Left cardiac atrium (tissue), 4 donors: ENCODE measurements at regions not wholly inside any gene's neighbourhood (a gene's known extent, or its start where the extent isn't known, plus 50 kb on each side); places are given as distances from the start of the nearest gene placed in this dataset.
A peak's percentile ranks its signal among the peaks of the same experiment; 100 is the strongest.

ENCODE experiments used
- ATAC-seq, 2 donors: fragments of 200-7000 bp; cut with Tn5 transposase; one replicate each; pipeline ENCODE4 v1.9.1; 2020; ENCODE audit warnings: mild to moderate bottlenecking in 2 of 2, moderate library complexity in 2 of 2
- DNase-seq: peaks from one replicate; pipeline ENCODE4 v3.0.0-alpha.2; 2020
- intact Hi-C, 2 donors: fragments of 100-400 bp; cut with DNase I; formaldehyde crosslinking; loops; one replicate each; pipeline versions ENCODE4 v1.14.1 to v1.15.1; 2022 to 2023
- donor health status: DM: no; HTN: yes; CAD: no.
- donor health status: DM: no; HTN: yes; CAD: no; lungs with severe emphysema.
- donor health status: DM: yes; HTN: yes; CAD: no.
- donor health status: Dilated cardiomyopathy.

DNA sequence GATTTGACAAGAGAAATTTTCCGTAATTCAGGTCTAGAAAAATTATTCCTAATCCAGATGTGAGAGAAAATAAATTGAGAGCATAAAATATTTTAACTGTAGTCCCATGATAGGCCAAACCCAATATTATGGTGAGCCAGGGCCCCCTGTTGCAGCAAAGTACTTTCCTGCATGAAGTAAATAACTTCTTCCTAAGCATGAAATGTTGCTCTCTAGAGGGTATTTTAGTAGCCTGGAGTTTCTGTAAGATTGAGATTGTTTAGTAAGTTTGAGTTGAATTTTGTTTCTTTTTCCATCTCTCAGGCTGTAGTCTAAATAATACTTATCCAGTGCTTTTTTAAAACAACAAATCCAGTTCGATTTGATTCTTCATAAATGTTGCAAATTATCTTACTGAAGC, 317.5 kb upstream of the MPDZ start:
- ATAC-seq, result no peak
- no peak for DNase-seq
- intact Hi-C loops, result no loop called here

DNA sequence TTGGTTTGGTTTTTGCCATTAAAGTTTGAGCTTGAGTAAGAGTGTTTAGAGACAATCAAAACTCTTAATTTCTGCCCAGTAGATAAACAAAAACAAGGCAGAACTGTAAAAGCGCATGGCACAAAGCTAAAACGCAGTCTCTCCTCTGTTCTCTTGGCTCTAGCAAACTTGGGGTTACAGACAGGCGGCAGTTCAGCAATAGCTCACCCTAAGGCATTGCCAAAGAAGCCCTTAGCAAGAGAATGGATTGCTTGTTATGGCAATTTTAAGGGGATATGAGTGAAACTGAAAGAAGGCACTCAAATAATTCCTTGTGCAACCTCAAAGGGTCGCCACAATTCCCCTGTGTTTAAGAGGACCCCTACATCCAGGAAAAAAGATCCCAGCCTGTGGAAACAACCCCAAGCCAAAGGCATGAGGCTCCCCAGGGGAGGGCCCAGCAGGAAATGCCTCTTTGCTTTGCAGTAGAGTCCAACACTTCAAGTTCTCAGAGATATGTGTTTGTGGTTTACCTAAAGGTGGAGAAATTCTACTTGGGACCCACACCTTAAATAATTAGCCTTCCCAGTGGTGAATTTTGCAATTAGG, 317.0 kb upstream of the MPDZ start:
- intact Hi-C loops, result no loop called here
- no peak for DNase-seq
- no peak for ATAC-seq

DNA sequence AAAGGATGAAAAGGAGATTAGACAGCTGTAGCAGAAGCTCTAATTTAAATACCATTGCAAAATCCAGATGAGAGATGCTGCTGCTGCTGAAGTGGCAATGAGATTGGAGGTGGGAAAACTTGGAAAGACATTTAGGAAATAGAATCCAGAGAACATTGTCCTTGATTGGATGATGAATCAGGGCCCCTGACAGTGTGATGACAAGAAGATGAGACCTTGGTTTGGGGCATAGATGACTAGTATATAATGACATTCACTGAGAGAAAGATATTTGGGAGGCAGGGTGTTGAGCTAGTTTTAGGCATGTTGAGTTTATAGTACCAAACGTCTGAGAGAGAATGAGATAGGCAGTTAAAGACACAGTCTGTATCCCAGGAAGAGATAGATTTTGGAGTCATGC, 311.5 kb upstream of the MPDZ start:
- intact Hi-C loops, result no loop called here
- DNase-seq (no peak), ATAC-seq (no peak)

DNA sequence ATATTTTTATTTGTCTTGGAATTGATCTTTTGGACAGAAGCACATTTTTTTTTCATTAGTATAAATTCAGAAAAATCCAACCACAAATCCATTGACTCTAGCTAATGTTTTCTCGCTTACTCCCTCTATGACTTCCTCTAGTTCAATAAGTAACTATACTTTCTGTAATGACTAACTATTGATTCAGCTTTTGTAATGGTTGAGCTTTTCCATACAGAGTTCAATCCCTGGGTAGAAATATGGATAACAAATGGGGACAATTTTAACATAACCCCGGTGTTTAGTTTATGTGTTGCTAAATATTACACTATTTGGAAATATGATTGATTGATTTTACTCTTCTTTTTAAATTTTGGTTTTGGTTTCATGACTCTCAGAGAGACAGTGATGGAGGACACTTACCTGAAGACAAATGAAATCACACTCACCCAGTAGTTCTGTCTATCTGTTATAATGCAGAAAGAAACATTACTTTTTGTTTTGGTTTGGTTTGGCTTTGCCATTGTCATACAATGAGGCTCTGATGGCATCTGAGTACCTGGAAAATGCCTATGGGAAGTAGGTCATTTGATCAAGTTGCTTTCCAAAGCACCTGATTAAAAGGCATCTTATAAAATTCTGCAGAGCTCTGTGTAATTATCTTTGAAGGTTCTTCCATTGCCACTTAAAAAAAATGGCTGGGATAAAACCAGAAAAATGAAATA, 309.7 kb upstream of the MPDZ start:
- intact Hi-C loops, result loop anchor here (5.0 to 10.0 kb wide), 2 partner anchors 144 to 157 kb away; no protein-coding TSS in a partner anchor
- ATAC-seq (no peak), DNase-seq (no peak)

DNA sequence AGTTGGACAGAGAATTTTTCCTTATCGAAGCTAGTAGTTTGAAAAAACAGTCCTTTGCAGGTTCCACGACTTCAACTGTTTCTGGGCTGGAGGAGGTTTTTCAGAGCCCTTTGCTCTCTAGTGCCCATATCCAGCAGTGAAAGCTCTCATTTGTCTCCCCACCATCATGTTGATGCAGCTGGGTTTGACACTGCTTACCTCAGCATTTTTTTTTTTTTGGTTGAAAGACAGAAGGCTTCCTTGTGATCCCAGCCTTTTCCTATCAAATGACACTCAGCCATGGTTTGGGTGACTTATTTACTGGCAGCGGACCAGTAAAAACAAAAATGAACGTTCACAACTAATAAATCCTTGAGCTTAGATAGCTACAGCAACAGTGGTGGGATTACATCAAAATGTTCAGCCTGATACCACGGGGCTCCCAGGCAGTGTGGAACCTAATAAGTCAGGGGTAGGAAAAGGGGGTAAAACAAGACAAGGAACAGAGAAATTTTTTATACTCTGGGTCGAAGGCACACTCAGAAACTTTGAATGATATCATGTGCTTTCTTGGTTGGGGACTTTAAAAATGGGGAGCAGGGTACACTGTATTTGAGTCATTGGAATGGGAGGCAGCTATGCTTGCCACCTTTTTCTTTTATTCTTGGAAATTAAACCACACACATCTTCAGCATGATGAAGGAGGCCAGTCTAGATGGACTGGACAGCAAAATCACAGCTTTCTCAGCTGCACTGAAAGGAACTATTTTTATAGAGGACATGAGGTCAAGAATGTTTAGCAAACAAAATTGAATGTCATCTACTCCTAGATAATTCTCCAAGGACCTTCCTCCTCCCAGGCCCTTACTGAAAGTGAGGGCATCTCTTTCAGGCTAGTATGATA, 308.9 kb upstream of the MPDZ start:
- ATAC-seq, result peak; percentile 38 to 63
- no peak for DNase-seq
- intact Hi-C loops, result loop anchor here (5.0 to 10.0 kb wide), 2 partner anchors 144 to 156 kb away; no protein-coding TSS in a partner anchor

DNA sequence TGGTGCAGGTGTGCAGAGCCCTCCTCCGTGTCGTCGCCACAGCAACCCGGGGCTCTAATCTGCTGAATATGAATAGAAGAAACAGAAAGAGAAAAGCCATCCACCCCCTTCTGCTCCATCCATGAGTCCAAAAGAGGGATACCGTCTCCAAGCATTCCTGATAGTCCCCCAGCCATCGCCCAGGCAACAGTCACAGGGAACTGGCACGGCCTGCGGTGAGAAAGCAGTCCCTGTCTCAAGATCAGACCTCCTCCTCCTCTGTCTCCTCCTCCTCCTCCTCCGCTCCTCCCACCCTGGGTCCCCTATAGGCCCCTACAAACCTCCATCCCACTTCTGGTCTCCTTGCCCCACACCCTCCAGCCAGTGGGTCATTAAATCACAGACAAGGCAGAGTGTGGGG, 308.1 kb upstream of the MPDZ start:
- ATAC-seq, result peak in 1 of 2 donors; percentile 15

DNA sequence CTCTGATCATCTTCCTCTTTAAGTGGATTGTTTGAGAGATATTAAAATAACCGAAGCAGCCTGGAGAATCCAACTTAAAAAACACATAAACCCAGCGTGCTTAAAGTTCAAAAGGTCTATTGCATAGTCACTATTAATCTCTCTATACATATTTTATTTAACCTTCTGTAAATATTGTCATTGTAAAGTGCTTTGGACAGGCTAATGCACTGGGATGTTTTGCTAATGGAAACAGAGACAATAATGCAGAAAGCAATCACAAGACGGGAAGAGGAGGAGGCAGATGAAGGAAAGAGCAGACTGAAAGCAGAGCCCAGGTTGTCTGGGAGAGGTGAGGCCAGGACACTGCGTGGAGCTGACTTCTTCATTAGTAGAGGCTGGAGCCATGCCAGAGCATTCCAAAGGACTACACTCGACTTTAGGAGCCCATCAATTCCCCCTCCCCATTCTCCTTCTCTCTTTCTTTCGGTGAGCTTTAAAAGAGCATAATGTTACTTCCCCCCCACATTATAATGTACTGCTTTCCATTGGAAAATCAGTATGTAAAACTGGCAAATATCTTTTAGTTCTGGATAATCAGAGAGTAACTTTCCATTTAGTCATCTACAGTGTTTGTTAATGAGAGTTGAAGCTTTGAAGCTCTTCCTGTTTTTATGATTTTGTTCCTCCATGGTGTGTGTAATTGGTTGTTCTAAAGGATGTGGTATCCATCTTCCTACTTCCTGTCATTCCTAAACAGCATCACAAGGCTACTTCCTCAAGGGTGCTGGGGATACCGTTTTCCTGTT, 307.3 kb upstream of the MPDZ start:
- DNase-seq (no peak), ATAC-seq (peak in 1 of 2 donors; percentile 54)

More for the DNA sequence above, 308.1 kb upstream of the MPDZ start:
- intact Hi-C loops, result loop anchor here (5.0 to 10.0 kb wide), 2 partner anchors 143 to 155 kb away; no protein-coding TSS in a partner anchor
- DNase-seq, result peak; percentile 28

DNA sequence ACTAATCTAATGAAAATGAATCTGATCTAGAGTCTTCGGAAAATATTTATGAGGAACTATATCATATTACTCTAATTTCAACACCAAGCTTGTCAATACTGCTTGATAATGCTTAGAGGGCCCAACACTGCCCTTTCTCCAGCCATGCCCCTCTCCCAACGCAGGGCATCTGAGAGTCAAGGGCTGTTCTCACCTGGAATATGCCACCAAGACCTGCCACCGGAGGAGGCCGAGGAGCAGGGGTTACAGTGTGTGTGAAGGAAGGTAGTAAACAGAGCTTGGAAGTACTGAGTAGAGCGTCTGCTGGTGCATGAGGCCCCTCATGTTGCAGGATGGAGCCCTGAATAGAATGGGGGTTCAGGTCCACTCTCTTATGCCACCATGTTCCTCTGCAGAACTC, 301.3 kb upstream of the MPDZ start:
- DNase-seq (no peak), ATAC-seq (no peak)
- intact Hi-C loops, result loop anchor here in 1 of 2 donors (10.0 kb wide), 1 partner anchor 136 kb away; no protein-coding TSS in a partner anchor

More for the DNA sequence above, 307.3 kb upstream of the MPDZ start:
- intact Hi-C loops, result loop anchor here (5.0 to 10.0 kb wide), 2 partner anchors 142 to 154 kb away; no protein-coding TSS in a partner anchor

DNA sequence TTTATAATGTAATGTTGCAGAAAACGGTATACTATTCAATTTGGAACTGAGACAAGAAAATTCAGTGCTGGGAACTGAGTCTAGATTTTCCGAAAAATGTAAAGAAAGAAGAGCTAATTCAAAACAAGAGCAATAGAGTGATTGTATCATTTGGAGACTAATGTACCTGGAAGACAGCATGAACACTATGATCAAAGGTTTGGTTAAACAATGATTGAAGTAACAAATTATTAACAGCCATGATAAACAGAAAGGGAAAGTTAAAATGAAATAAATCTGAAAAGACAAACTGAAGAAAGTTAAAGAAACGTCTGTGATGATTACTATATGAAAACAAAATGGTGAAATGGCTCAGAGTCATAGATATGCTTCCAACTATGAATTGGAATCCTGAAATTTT, 300.6 kb upstream of the MPDZ start:
- intact Hi-C loops, result loop anchor here in 1 of 2 donors (10.0 kb wide), 1 partner anchor 135 kb away; no protein-coding TSS in a partner anchor
- ATAC-seq (no peak), DNase-seq (no peak)

DNA sequence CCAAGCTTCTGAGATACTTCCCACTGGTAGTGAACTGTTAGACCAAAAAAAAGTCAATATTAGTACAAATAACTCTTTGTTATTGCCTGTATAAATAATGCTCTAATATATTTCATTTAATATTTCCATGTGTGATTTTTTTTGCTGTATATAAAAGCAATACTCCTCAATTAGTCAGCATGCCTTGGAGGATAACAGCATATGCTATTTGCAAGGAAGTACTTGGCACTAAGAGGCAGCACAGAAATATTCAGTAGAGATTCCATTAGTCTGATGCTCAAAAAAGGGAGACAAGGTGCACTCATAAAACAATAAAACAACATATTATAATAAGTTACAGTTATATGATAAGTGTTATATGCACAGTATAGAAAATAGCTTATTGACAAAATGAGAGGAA, 296.6 kb upstream of the MPDZ start:
- intact Hi-C loops, result no loop called here
- DNase-seq, result no peak
- no peak for ATAC-seq

DNA sequence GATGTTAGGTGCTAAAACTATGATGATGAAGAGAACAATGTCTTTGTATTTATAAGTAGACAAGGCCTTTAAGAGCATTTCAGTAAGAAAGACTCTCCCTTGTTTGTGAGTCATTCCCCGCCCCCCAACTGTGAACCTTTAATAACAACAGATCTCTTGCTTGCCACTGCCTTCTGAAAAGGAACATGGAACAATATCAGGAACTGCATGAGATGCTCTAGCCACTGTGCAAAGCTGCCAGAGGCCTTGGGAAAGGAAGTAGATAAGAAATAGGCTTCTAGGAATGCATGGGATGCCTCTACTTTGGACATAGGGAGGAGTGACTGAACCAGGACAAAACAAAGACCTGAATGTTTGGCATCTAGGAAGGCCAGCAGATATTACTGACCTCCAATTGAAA, 296.1 kb upstream of the MPDZ start:
- ATAC-seq (peak; percentile 50 to 74), DNase-seq (peak; percentile 47)
- intact Hi-C loops, result no loop called here

DNA sequence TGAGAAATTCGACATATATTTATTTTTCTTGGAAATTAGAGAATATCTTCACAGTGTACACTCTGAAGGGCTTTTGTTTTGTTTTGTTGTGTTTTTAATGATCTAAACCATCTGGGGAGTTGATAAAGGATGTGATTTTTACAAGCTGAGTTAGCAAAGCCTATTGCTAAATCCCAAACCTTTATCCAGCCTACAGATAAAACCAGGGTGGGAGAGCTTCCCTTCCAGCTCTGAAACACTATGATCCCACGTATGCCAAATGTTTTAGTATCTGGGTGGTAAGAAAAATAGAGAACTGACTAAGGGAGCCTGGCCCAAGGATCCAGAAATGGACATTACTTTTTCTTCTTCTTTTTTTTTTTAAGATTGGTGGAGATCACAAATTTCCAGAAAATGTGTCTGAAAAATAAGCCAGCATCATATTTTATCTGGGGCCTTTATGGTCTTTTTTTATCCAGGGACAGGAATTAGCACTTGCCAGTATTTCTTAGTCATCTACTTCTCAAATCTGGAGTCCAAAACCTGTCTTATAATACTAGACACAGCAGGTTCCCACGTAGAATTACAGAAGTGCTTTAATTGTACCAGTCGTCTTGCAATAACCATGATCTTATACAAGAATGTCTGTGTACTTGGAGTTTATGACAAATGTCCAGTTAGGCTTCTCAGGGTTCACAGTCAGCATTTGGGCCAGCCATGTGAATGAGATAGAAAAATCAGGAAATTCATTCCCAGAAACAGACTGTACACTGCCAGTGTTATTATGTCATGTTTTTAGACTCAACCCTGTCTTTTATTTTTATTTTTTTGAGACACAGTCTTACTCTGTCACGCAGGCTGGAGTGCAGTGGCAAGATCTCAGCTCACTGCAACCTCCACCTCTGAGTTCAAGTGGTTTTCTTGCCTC, 290.8 kb upstream of the MPDZ start:
- intact Hi-C loops, result no loop called here
- DNase-seq, result no peak

DNA sequence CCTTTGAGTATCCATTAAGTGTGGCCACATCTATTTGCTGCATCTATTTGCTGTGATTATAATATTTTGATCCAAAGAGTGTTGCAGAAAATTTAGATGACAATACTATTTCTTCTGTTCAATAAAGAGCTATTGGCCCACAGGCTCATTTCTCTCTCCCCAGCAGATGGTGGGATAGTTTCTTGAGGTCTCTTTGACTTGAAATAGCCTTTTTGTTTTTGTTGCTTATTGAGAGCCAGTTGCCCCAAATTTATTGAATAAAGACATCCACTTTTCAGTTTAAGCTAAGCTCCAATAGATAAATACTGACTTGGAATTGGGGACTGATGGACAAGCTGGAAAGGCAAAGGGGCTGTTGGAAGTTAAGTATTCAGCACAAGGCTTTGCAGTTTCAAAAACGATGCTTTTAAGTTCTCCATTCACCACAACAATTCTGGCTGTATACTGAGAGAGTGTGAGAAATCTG, 290.1 kb upstream of the MPDZ start:
- DNase-seq (no peak), ATAC-seq (no peak)
- intact Hi-C loops, result no loop called here

More for the DNA sequence above, 290.8 kb upstream of the MPDZ start:
- peak; percentile 45 to 84 for ATAC-seq

DNA sequence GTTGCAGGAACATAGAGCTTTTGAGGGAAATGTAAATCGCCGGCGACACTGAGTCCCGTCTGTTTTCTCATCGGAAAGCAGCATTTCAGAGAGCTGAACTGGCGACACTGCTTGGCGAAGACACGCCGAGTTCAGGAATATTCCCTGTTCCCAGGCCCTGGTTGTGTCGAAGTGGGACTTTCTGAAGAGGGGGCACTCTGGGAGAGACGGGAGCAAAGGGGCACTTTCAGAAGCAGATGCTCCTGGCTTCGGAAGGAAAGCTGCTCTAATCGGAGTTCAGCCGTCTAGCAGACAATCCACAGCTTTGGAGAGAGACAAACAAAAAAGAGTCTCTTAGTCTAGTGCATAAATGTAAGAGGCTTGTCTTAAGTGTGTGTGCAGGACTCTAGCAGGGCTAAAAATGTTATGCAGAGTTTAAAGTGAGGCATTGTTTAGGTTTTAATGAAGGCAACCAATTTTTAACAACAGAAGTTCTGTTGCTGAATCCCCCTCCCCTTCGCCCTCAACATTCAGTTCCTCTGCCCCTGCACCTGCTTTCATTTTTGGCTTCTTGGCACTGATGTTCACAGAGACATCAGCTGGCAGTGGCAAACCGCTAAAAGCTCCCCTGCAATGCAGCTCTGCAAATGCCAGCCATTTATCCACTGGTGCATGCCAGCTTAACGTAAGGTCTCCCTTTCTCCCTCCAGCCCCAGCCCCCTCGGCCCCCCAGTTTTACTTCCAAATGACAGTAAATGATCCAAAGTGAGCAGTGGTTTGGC, 289.5 kb upstream of the MPDZ start:
- intact Hi-C loops, result no loop called here
- ATAC-seq, result peak; percentile 43 to 66
- DNase-seq, result no peak

DNA sequence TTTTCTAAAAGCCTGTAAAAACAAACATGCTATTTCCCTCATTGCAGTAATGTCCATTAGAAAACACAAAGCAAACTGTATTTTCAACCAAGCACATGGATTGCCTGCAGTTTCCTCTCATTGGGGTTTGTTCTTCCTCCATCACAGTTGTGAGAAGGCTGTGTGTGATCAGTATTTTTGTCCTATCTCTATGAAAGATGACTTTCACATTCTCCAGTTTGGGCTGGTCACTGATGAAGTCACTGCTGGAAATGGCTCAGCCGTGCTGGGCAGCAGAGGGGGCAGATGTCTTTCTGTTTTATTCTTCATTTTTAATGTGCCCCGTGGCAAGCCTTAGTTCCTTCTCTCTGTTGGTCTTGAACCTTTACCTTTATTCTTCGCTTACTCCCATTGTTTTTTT, 288.9 kb upstream of the MPDZ start:
- intact Hi-C loops, result no loop called here
- ATAC-seq (peak; percentile 46 to 59), DNase-seq (peak; percentile 31)

DNA sequence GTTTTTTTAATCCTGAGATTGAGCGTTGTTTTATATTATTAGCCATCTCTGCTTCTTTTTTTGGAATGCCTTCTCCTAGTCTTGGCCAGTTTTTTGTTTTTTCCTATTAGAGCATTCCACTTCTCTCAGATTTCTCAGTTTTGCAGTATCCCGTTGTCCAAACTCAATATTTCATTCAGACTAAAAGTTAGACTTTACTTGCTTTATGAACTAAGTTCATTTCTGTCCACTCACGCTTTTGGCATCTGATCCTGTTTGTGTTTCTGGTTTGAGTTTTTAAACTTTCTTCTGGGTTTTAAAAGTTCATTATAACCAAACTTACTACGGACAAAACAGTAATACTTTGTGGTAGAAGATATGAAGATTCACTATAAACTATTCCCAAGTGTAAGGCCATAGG, 288.3 kb upstream of the MPDZ start:
- ATAC-seq, result no peak
- DNase-seq, result no peak
- intact Hi-C loops, result no loop called here

DNA sequence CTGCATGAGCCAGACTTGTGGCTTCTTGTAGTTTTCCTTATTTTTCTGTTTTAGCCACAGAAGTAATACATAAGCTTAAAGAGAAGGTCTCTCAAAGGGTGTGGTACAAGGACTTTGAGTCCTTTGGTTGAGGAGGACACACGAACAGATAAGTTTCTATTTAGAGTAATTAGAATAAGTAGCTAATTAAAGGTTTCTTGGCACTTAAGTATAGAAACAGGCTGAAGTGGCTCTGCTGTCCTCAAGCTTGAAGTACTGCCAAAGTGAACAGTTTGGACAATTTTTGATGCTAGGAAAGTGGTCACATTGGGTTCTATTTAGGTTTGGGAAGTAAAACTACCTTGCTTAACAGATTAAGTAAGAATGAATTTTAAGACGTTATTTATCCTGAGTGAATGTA, 278.3 kb upstream of the MPDZ start:
- intact Hi-C loops, result no loop called here
- DNase-seq (no peak), ATAC-seq (peak; percentile 47 to 74)
